SH-SY5Y (cell line): ENCODE measurements at regions not wholly inside any gene's neighbourhood (a gene's known extent, or its start where the extent isn't known, plus 50 kb on each side); places are given as distances from the start of the nearest gene placed in this dataset.

ENCODE experiments used
- GATA2 ChIP-seq: IDR thresholded peaks from 2 replicates; pipeline ENCODE4 v1.6.1; 2011; ENCODE audit warnings: mild to moderate bottlenecking, low read depth, low read length
- GATA3 ChIP-seq: IDR thresholded peaks from 2 replicates; pipeline ENCODE4 v1.6.1; 2011; ENCODE audit warnings: low read depth, mild to moderate bottlenecking, low read length, moderate library complexity

GRCh38 chrX:40433160-40433559, 147.6 kb upstream of the ATP6AP2 start:
- TF ChIP-seq GATA3 (no peak), GATA2 (no peak)
